ENCODE measurements at regions not wholly inside any gene's neighbourhood (a gene's known extent, or its start where the extent isn't known, plus 50 kb on each side); places are given as distances from the start of the nearest gene placed in this dataset.

- TF ChIP-seq GATA2 (IDR thresholded peaks at IDR 0.05; ENCODE audit: low read depth, low read length): no peak
- TF ChIP-seq GATA3 (IDR thresholded peaks at IDR 0.05; ENCODE audit: low read depth, low read length): no peak
Measured at GRCh38 chr4:171553961-171554360, 259.2 kb upstream of the GALNTL6 start.

All from SH-SY5Y (cell line).